ENCODE measurements at regions not wholly inside any gene's neighbourhood (a gene's known extent, or its start where the extent isn't known, plus 50 kb on each side); places are given as distances from the start of the nearest gene placed in this dataset.

DNA sequence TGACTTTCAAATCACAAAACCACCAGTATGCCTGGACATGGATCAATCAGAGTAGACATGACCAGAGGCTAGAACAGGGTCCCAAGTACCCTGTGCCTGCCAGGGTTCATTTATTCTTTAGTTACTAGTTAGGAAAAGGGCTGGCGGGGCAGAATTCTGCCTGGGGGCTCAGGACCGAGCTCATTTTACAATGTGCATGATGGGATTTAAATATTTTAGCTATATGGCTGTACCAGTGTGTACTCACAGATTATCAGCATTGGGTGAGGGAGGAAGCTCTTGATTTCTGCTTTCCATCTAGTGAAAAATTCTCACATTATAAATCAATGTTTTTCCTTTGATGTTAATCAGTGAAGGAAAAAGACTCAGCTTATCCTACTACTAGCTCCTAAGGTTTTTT, 1511.1 kb downstream of the EFNA5 start:
- Mint-ChIP-seq H3K4me3 (no peak overlapping the region), H3K27ac (no peak overlapping the region), H3K36me3 (no peaks in the 10 kb centered on the region), H3K9me3 (peaks cover 3% of the 10 kb centered on the region), H3K27me3 (no peaks in the 10 kb centered on the region), H3K4me1 (no peaks in the 10 kb centered on the region)

DNA sequence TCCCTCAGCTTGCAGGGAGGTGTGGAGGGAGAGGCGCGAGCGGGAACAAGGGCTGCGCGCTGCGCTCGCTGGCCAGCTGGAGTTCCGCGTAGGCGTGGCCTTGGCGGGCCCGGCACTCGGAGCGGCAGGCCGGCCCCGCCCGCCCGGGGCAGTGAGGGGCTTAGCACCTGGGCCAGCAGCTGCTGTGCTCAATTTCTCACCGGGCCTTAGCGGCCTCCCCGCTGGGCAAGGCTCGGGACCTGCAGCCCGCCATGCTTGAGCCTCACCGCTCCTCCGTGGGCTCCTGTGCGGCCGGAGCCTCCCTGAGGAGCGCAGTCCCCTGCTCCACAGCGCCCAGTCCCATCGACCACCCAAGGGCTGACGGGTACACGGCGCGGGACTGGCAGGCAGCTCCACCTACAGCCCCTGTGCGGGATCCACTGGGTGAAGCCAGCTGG, 1516.4 kb downstream of the EFNA5 start:
- Mint-ChIP-seq H3K27me3 (no peaks in the 10 kb centered on the region), H3K9me3 (peaks cover 3% of the 10 kb centered on the region), H3K27ac (no peak overlapping the region), H3K4me1 (no peaks in the 10 kb centered on the region), H3K36me3 (no peaks in the 10 kb centered on the region), H3K4me3 (no peak overlapping the region)

DNA sequence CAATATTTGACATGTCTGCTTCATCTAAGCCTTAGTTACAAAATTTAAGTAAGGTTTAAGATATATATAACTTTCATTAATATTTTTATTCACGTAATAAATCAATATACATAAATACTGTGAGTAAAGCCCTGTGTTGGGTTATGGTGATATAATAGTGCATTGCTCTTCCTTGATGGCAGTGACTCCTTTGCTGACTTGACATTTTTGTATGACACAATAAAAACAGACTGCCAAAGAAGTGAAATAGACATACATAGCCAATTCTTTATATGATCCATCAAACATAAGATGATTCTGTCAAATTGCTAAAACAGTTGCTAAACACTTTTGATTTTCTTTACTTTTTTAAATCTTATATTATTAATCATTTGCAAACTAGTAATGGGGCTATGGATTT, 1518.2 kb downstream of the EFNA5 start:
- Mint-ChIP-seq H3K36me3 (no peaks in the 10 kb centered on the region), H3K27me3 (no peaks in the 10 kb centered on the region), H3K4me3 (no peak overlapping the region), H3K27ac (no peak overlapping the region), H3K9me3 (peaks cover 3% of the 10 kb centered on the region), H3K4me1 (no peaks in the 10 kb centered on the region)

DNA sequence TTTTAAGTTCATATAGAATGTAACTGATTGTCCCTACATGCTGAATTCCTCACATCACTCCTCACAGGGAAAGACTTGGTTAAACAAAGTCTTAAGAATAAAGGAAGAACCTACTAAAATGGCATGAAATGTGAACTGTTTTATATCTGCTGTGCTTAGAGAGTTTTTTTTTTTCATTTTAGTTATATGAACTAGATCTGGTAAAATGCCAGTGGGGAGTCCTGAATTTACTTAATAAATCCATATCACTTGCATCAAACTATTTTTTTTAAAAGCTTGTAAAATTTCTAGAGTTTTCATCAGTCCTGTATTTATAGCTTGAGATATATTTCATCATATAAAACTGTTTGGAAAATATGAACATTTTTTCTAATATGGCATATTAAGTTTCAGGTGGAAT, 1528.6 kb downstream of the EFNA5 start:
- Mint-ChIP-seq H3K4me1 (no peaks in the 10 kb centered on the region), H3K27ac (no peak overlapping the region), H3K4me3 (no peak overlapping the region), H3K36me3 (no peaks in the 10 kb centered on the region), H3K9me3 (peaks cover 7% of the 10 kb centered on the region), H3K27me3 (no peaks in the 10 kb centered on the region)

DNA sequence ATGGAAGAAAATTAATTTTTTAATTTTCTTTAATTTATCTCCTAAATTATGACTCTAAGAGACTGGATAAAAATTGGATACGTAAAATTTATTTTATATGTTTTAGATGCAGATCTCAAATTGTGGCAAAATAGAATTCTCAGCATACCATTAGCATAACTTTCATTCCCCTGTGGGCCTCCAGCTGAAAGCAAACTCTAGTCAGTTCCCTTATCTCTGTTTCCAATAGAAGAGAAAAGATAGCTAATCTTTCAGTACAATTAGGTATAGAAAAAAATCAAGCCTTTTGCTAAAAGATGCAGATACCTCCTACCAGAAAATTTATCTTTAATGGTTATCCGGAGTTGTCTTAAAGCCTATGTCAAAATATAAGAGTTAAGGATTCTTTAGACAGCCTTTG, 1530.6 kb downstream of the EFNA5 start:
- Mint-ChIP-seq H3K4me1 (no peaks in the 10 kb centered on the region), H3K27me3 (no peaks in the 10 kb centered on the region), H3K4me3 (no peak overlapping the region), H3K9me3 (peaks cover 3% of the 10 kb centered on the region), H3K36me3 (no peaks in the 10 kb centered on the region), H3K27ac (no peak overlapping the region)

DNA sequence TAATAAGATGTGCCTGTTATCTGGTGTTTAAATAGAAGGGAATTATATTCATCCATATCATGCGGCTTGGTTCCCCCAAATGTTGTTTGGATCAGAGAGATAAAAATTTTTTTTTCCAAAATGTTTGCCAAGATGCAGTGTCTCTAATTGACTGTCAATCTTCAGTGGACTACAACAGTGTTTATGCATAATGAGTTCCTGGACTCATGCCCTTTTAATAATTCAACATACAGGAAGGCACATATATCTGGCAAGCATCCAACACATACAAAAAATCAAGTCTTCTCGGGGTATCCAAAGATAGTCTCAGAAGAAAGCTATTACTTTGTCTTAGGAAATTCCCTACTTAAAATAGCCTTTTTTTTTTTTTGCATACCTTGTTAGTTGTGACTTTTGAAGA, 1534.7 kb downstream of the EFNA5 start:
- no peak overlapping the region for H3K4me3 Mint-ChIP-seq
- H3K9me3 Mint-ChIP-seq: peaks cover 3% of the 10 kb centered on the region
- H3K36me3 Mint-ChIP-seq: no peaks in the 10 kb centered on the region
- no peaks in the 10 kb centered on the region for H3K27me3 Mint-ChIP-seq
- H3K27ac Mint-ChIP-seq: no peak overlapping the region
- H3K4me1 Mint-ChIP-seq: no peaks in the 10 kb centered on the region

DNA sequence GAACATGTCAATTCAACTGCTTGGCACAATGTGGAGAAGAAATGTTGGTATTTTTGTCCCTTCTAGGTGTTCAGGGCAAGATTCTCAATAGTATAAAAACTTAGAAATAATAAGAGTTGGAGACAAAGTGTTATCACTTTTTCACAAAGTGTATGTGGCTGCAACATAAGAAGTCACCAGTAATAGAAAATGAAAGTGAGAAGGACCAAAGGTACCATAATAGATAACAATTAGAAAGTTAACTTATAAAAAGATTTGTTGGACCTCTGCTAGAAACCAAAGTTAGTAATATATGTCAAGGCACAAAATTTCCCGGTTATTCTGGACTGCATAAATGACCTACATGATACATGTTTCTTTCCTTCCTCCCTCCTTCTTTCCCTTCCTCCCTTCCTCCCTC, 1535.3 kb downstream of the EFNA5 start:
- Mint-ChIP-seq H3K4me1 (no peaks in the 10 kb centered on the region), H3K27me3 (no peaks in the 10 kb centered on the region), H3K4me3 (no peak overlapping the region), H3K9me3 (peaks cover 3% of the 10 kb centered on the region), H3K27ac (no peak overlapping the region), H3K36me3 (no peaks in the 10 kb centered on the region)

DNA sequence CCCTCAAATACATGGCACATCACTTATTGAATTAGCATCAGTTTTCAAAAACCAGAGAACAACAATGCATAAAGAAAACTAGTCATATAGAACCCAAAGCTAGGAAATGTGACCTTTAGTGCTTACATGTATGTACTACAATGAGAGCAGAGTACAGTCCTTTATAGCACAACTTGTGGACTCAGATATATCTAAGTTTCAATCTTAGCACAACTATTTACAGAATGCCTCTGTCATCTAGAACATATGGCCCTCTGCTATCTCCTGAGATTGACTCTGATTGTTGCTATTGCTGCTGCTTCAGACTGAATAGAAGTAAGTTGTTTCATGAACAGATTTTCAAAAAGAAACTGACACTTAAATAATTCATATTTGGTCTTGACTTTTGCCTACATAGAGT, 1536.2 kb downstream of the EFNA5 start:
- Mint-ChIP-seq H3K27ac (no peak overlapping the region), H3K9me3 (peaks cover 2% of the 10 kb centered on the region), H3K4me1 (no peaks in the 10 kb centered on the region), H3K36me3 (no peaks in the 10 kb centered on the region), H3K4me3 (no peak overlapping the region), H3K27me3 (no peaks in the 10 kb centered on the region)

DNA sequence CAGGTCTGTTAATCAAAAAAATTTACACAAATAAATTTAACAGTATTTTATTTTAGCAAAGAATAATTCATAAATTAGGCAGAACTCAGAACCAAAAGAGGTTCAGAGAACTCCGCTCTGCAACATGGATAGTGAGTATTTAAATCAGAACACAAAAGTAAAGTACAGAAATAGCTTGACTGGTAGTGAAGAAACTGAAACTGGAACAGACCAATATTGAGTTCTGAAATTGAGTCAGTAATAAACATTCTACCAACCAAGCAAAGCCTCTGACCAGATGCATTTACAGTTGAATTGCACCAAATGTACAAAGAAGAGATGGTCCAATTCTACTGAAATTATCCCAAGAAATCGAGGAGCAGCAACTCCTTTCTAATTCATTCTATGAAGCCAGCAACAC, 1542.8 kb downstream of the EFNA5 start:
- H3K36me3 Mint-ChIP-seq: no peaks in the 10 kb centered on the region

DNA sequence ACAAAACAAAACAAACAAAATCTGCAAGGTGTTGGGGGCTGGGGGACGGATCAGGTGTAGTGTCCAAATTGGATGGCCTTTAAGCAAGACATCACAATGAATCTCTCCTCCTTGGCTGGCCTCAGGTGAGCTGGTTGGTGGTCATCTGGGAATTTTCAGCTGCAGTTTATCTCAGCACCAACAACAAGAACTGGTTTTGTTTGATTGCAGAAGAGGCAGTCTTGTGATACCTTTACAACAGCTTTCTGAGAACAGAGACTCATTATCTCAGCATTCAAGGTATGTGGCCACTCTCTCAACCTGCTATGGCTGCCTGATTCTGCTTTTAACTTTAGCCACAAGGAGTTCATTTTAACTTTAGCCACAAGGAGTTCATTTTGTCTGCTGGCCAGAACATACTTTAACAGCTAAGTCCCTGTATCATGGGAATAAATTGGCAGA, 1543.4 kb downstream of the EFNA5 start:
- Mint-ChIP-seq H3K27me3 (no peaks in the 10 kb centered on the region), H3K4me1 (no peaks in the 10 kb centered on the region), H3K27ac (no peak overlapping the region), H3K4me3 (no peak overlapping the region), H3K9me3 (no peaks in the 10 kb centered on the region), H3K36me3 (no peaks in the 10 kb centered on the region)

More for the DNA sequence above, 1542.8 kb downstream of the EFNA5 start:
- Mint-ChIP-seq H3K4me3 (no peak overlapping the region), H3K27me3 (no peaks in the 10 kb centered on the region), H3K27ac (no peak overlapping the region), H3K9me3 (no peaks in the 10 kb centered on the region), H3K4me1 (no peaks in the 10 kb centered on the region)

DNA sequence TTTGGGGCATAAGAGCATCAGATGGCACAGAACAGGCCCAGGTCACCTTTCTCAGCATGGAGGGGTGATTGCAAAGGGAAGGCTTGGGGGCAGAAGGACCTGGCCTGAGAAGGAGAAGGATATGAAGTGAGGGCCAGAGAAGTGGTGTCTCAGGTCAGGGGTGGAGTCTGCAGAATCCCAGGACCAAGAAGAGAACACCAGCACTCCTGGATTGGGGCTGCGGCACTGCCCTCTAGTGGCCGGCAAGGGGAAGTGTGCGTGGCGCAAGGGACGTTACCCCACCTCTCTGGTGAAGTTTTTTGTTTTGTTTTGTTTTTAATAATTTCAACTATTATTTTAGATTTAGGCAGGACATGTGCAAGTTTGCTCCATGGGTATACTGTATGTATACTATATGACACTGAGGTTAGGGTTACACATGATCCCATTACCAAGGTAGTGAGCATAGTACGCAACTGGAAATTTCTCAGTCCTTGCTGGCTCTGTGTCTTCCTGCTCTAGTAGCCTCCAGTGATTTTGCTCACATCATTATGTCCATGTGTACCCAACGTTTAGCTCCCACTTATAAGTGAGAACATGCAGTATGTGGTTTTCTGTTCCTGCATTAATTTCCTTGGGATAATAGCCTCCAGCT, 1548.6 kb downstream of the EFNA5 start:
- Mint-ChIP-seq H3K4me3 (no peak overlapping the region), H3K4me1 (no peaks in the 10 kb centered on the region), H3K9me3 (peaks cover 7% of the 10 kb centered on the region), H3K27me3 (no peaks in the 10 kb centered on the region), H3K36me3 (no peaks in the 10 kb centered on the region), H3K27ac (no peak overlapping the region)

DNA sequence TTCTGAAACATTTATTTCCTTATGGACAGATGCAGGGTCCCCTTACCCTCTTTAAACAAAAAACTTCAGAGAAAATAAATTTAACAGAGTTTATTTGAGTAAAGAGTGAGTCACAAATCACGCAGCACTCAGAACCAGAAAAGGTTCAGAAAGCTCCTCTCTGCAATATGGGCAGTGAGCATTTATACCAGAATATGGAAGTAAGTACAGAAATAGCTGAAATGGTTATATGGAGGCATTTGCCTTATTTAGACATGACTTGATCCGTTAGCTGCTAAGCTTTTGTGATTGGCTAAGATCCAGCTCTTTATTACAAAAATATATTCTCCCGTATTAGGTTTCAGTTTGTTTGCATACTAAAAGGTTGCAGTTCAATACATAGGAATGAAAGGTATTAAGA, 1554.1 kb downstream of the EFNA5 start:
- Mint-ChIP-seq H3K4me3 (no peak overlapping the region), H3K9me3 (peaks cover 17% of the 10 kb centered on the region), H3K27ac (no peak overlapping the region), H3K27me3 (no peaks in the 10 kb centered on the region), H3K4me1 (no peaks in the 10 kb centered on the region), H3K36me3 (no peaks in the 10 kb centered on the region)

DNA sequence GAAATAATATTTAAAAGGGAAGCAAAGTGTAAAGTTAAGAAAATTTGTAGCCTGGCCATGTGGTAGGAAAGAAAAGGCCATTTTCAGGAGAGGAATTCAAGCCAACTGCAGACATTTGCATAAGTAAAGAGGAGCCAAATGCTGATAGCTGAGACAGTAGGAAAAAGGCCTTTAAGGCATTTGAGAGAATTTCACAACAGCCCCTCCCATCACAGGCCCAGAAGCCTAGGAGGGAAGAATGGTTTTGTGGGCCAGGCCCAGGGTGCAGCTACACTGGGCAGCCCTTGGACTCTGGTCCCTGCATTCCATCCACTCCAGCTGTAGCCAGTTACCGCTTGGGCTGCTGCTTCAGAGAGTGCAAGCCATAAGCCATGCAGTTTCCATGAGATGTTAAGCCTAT, 1556.8 kb downstream of the EFNA5 start:
- no peaks in the 10 kb centered on the region for H3K27me3 Mint-ChIP-seq
- H3K4me1 Mint-ChIP-seq: no peaks in the 10 kb centered on the region
- peaks cover 17% of the 10 kb centered on the region for H3K9me3 Mint-ChIP-seq
- H3K27ac Mint-ChIP-seq: no peak overlapping the region
- H3K36me3 Mint-ChIP-seq: no peaks in the 10 kb centered on the region
- no peak overlapping the region for H3K4me3 Mint-ChIP-seq

DNA sequence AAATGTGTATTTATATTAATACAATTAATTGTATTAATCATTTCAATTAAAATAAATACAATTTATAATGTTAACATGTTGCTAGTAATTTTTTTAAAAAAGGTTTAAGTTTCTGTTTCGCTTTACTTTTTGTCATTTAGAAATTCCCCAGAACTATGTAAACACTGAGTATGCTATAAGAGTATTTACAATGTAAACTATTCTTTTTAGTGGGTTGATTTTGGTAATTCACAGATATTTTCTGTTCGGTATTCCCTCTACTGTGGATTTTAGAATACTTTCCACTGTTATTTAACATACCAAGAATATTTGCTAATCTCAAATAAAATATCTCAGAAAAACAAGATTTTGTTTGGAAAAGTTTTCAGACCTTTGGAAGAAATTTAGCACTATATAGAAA, 1564.4 kb downstream of the EFNA5 start:
- Mint-ChIP-seq H3K9me3 (peaks cover 5% of the 10 kb centered on the region), H3K4me1 (no peaks in the 10 kb centered on the region)

DNA sequence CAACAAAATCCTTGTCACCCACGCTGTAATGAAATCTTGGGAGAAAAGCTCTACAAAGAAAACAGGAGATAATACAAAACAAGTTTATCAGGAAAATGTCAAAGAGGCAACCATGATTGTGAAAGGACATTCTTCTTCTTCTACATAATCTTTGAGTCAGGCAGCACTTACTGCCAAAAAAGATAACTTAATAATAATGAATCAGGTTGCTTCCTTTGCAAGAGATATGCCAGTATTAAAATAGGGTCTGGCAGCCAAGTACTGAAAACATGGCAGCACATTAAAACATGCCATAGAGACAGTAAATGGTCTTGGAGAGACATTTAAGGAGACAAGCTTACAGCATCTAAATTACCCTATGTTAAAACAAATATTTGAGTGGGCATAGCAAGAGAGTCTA, 1573.4 kb downstream of the EFNA5 start:
- H3K9me3 Mint-ChIP-seq: no peaks in the 10 kb centered on the region
- H3K4me1 Mint-ChIP-seq: no peaks in the 10 kb centered on the region
- H3K27ac Mint-ChIP-seq: no peak overlapping the region
- H3K4me3 Mint-ChIP-seq: no peak overlapping the region
- no peaks in the 10 kb centered on the region for H3K36me3 Mint-ChIP-seq
- H3K27me3 Mint-ChIP-seq: no peaks in the 10 kb centered on the region

More for the DNA sequence above, 1564.4 kb downstream of the EFNA5 start:
- no peaks in the 10 kb centered on the region for H3K27me3 Mint-ChIP-seq
- no peaks in the 10 kb centered on the region for H3K36me3 Mint-ChIP-seq
- no peak overlapping the region for H3K27ac Mint-ChIP-seq
- H3K4me3 Mint-ChIP-seq: no peak overlapping the region

DNA sequence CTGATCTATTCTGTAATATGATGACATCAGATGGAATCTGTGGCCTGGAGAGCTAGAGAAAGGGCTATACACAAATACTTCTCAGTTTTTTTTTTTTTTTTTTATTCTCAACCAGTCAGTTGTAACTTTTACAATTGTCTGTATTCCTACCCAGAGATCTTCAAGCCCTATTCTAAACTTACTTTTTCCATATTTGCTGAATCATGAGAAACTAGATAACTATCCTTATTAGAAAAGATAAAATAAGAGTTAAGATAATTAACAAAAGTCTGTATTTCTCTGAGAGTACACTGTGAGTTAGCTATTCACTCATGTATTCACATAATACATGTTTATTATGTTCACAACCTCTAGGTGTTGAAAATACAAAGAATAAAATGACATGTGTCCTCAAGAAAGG, 1575.9 kb downstream of the EFNA5 start:
- no peak overlapping the region for H3K27ac Mint-ChIP-seq
- peaks cover 2% of the 10 kb centered on the region for H3K9me3 Mint-ChIP-seq
- no peaks in the 10 kb centered on the region for H3K27me3 Mint-ChIP-seq
- no peak overlapping the region for H3K4me3 Mint-ChIP-seq
- no peaks in the 10 kb centered on the region for H3K36me3 Mint-ChIP-seq
- no peaks in the 10 kb centered on the region for H3K4me1 Mint-ChIP-seq

DNA sequence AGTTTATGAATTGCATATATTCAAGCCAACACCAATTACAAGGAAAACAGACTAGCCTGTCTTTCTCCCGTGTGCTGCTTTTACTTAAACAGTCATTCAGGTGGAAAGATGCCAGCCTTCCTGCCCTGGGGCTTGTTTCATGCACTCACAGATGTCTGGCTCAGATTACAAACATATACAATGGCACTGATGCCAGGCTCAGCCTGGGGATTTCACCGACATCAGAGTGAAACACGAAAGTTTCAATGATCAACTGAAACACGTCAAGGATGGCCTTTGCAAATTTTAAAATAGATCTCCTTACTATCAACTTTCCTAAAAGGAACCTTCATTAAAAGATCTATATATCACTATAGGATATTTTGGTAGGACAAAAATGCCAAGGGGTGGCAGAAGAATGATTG, 1576.5 kb downstream of the EFNA5 start:
- H3K27me3 Mint-ChIP-seq: no peaks in the 10 kb centered on the region
- H3K4me1 Mint-ChIP-seq: no peaks in the 10 kb centered on the region
- H3K9me3 Mint-ChIP-seq: peaks cover 5% of the 10 kb centered on the region
- H3K4me3 Mint-ChIP-seq: no peak overlapping the region
- H3K27ac Mint-ChIP-seq: no peak overlapping the region
- H3K36me3 Mint-ChIP-seq: no peaks in the 10 kb centered on the region

Data from activated naive CD4-positive, alpha-beta T cell treated with anti-CD3 and anti-CD28 coated beads, Interleukin-2, amount 50 U/mL, for 24 hours (primary cell).